Panc1 (cell line): ENCODE measurements at regions not wholly inside any gene's neighbourhood (a gene's known extent, or its start where the extent isn't known, plus 50 kb on each side); places are given as distances from the start of the nearest gene placed in this dataset.

ENCODE experiments used
- ATAC-seq: fragments of 200-7000 bp; cut with Tn5 transposase; 2 replicates; pipeline ENCODE4 v1.9.1; 2020; ENCODE audit warnings: mild to moderate bottlenecking, moderate library complexity
- BruUV-seq: library from RNA; stranded (reverse); fragments of 400-500 nt; replicated peaks from 2 replicates; lab custom pipeline; 2021; lab: Mats Ljungman, UMichigan
- CTCF ChIA-PET: fragments of 300-600 bp; sonication (Branson Sonifier 250); formaldehyde crosslinking; loops from one replicate; lab custom pipeline; 2022; ENCODE audit warnings: antibody characterized with exemption; lab: Charles Lee
- POLR2A ChIA-PET: fragments of 300-600 bp; sonication (Branson Sonifier 250); formaldehyde crosslinking; loops from one replicate; lab custom pipeline; 2022; ENCODE audit warnings: antibody characterized with exemption; lab: Charles Lee
- DNase-seq: peaks from one replicate; pipeline ENCODE4 v3.0.0-alpha.2; 2010; ENCODE audit warnings: low read depth, low spot score
- H3K27ac ChIP-seq: 2 replicates; pipeline ENCODE4 v1.5.1; 2011; ENCODE audit warnings: mild to moderate bottlenecking, low read length, inconsistent platforms
- H3K27me3 ChIP-seq: fragments of 200-500 bp; sonication (Bioruptor generic); 2 replicates; pipeline ENCODE4 v1.6.0; 2014; ENCODE audit warnings: low read length, inconsistent platforms; ENCODE audit not compliant: control insufficient read depth, insufficient read depth
- H3K36me3 ChIP-seq: fragments of 200-500 bp; sonication (Bioruptor generic); 2 replicates; pipeline ENCODE4 v1.5.1; 2014; ENCODE audit warnings: inconsistent platforms, mild to moderate bottlenecking, low read length, moderate library complexity; ENCODE audit not compliant: control insufficient read depth, insufficient read depth
- H3K4me1 ChIP-seq: 2 replicates; pipeline ENCODE4 v1.5.1; 2011; ENCODE audit warnings: inconsistent platforms, mild to moderate bottlenecking, low read length, moderate library complexity; ENCODE audit not compliant: control insufficient read depth, insufficient read depth
- H3K4me3 ChIP-seq, 2 experiments: 2 replicates each; pipeline ENCODE4 v1.5.1; 2011 to 2012; ENCODE audit warnings: low read depth in 2 of 2, low read length in 2 of 2, mild to moderate bottlenecking in 2 of 2, inconsistent platforms in 1 of 2, moderate library complexity in 1 of 2
- H3K9me3 ChIP-seq: fragments of 200-500 bp; sonication (Bioruptor generic); 2 replicates; pipeline ENCODE4 v1.5.1; 2014; ENCODE audit warnings: low read depth, mild to moderate bottlenecking, inconsistent platforms, low read length, moderate library complexity; ENCODE audit not compliant: control insufficient read depth, insufficient read depth
- CTCF ChIP-seq: fragments of 450-650 bp; IDR thresholded peaks from 2 replicates; pipeline ENCODE4 v1.5.1; 2017; ENCODE audit warnings: mild to moderate bottlenecking
- POLR2AphosphoS5 ChIP-seq: IDR thresholded peaks from 2 replicates; pipeline ENCODE4 v1.6.1; 2012; ENCODE audit warnings: mild to moderate bottlenecking, low read depth, low read length, moderate library complexity
- REST ChIP-seq, 2 experiments: IDR thresholded peaks; 2 replicates each; pipeline ENCODE4 v1.6.1; 2011 to 2012; ENCODE audit warnings: low read depth in 2 of 2, control low read depth in 1 of 2, low read length in 1 of 2, mild to moderate bottlenecking in 1 of 2, moderate library complexity in 1 of 2; ENCODE audit not compliant: insufficient read depth in 1 of 2
- SIN3A ChIP-seq: IDR thresholded peaks from 2 replicates; pipeline ENCODE4 v1.6.1; 2012; ENCODE audit warnings: low read depth, mild to moderate bottlenecking, low read length, moderate library complexity, borderline replicate concordance; ENCODE audit not compliant: insufficient read depth
- TCF7L2 ChIP-seq: IDR thresholded peaks from 2 replicates; pipeline ENCODE4 v1.6.1; 2011; ENCODE audit warnings: mild to moderate bottlenecking, low read depth, low read length, inconsistent platforms
- in situ Hi-C: cut with HindIII; loops from 2 replicates; pipeline ENCODE4 v1.10.0; 2016; ENCODE audit warnings: low sequenced_read_pairs, low pct_unique_long_range_greater_than_20kb
- intact Hi-C: fragments of 100-400 bp; cut with micrococcal nuclease; formaldehyde crosslinking; loops from one replicate; pipeline ENCODE4 v1.10.0; 2022; ENCODE audit not compliant: unreplicated experiment

- intact Hi-C loops: no loop called here
- no peak for TF ChIP-seq CTCF
- TF ChIP-seq TCF7L2: no peak
- TF ChIP-seq REST (IDR thresholded peaks at IDR 0.05; ENCODE audit: insufficient read depth in 1 of 2, low read depth in 2 of 2, low read length in 1 of 2): no peak
- no peak for TF ChIP-seq POLR2AphosphoS5
- no peak for TF ChIP-seq SIN3A
- Histone ChIP-seq H3K4me3 (no peak overlapping the region), H3K27me3 (no peaks in the 10 kb centered on the region), H3K36me3 (no peaks in the 10 kb centered on the region), H3K4me1 (no peaks in the 10 kb centered on the region; the same call in 1 of the 2 replicates), H3K27ac (no peak overlapping the region), H3K9me3 (no peaks in the 10 kb centered on the region)
- ATAC-seq (no peak), DNase-seq (no peak)
- no TSS peak for BruUV-seq
- CTCF ChIA-PET: no interaction called here
- in situ Hi-C loops: no loop called here
- POLR2A ChIA-PET: no interaction called here
Measured at GRCh38 chr5:106106384-106106783, 1564.4 kb downstream of the EFNA5 start.

GRCh38 chr5:106097340-106097739 is 1573.4 kb downstream of the EFNA5 start:
- H3K4me1 ChIP-seq: no peaks in the 10 kb centered on the region
- TF ChIP-seq TCF7L2 (no peak), CTCF (no peak), POLR2AphosphoS5 (no peak), SIN3A (no peak)
- in situ Hi-C loops: no loop called here
- no peak overlapping the region for H3K4me3 ChIP-seq
- ATAC-seq (no peak), DNase-seq (no peak)
- intact Hi-C loops: no loop called here
- H3K9me3 ChIP-seq: no peaks in the 10 kb centered on the region
- H3K27me3 ChIP-seq: no peaks in the 10 kb centered on the region
- H3K27ac ChIP-seq: no peak overlapping the region
- no TSS peak for BruUV-seq
- CTCF ChIA-PET: no interaction called here
- no peaks in the 10 kb centered on the region for H3K36me3 ChIP-seq
- POLR2A ChIA-PET: no interaction called here
